Islet precursor cell (in vitro differentiated cells): ENCODE measurements at regions not wholly inside any gene's neighbourhood (a gene's known extent, or its start where the extent isn't known, plus 50 kb on each side); places are given as distances from the start of the nearest gene placed in this dataset.

Experiments used
- DNase-seq: peaks from one replicate; pipeline ENCODE4 v3.0.0-alpha.2; 2018

DNA sequence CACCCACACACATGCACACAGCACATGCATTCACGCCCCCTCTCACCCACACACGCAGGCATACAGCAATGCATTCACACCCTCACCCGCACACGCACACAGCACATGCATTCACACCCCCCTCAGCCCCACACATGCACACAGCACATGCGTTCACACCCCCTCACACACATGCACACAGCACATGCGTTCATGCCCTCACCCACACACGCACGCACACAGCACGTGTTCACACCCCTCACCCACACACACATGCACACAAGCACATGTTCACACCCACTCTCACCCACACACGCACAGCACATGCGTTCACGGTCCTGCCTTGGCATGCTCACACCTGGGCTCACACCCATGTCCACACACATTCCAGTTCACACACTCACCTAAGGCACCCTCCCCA is 64.2 kb downstream of the ENGASE start:
- DNase-seq: no peak

DNA sequence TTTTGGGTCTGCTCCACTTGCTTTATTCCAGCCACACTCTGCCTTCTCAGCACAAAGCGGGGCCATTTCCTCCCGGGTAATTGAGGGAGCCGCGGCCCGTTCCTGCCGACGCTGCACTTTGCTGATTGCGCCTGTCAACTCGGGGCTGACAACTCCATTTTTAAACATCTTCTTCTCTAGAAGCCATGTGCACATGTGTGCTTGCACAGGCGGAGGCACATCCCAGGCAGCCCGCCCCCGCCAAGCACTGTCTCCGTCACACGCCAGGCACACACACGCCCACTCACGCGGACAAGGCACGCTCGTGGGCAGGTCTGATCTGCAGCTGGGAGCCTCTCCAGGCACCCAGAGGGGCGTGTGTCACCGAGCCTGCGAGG is 63.2 kb downstream of the ENGASE start:
- no peak for DNase-seq

DNA sequence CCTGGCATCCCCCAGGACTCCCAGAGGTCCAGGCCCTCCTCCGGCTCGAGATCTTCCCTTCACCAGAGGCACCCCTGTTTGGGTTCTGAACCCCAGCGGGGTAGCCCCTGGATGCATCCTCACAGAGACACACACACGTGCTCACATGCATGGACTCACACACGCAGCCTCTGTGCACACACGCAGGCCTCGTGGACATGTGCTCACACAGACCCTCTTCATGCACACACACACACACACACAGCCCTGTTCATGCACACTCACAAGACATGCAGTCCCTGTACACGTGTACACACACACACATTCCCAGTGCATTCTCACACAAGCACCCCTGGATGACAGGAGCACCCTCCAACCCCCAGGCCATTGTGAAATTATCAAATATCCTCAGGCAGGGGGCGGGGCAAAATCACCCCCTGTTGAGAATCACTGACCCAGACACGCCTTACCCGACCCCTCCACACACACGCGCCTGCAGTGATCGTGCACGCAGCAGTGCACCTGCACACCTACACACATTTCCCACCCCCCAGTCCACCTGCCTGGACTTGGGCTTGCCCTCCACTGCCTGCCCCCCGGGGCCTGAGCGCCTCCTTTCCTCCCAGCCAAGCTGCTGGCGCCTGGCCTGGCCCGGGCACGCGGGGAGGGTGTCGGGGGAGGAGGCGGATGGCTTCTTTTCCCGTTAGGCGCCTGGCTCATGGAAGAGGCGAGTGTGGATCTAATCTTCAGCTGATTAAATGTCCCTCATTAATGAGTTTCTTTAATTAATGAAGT is 62.6 kb downstream of the ENGASE start:
- DNase-seq: no peak

DNA sequence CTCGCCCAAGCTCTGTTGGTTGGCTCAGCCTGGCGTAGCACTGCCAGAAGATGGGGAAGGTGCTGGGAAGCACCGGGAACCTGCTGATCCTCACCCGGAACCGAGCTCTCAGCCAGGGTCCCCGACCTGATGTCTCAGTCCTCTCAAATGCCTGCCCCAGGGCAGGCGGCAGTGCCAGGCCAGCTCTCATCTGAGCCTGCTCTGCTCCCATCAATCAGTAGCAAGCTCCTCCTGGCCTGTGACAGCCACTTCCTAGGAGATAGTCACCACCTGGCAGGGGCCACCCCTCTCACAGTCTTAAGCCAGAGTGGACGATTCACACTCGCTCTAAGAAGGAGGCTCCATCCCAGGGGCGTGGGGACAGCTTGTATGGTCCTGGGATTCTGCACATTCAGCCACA is 62.0 kb downstream of the ENGASE start:
- no peak for DNase-seq
